ENCODE measurements at regions not wholly inside any gene's neighbourhood (a gene's known extent, or its start where the extent isn't known, plus 50 kb on each side); places are given as distances from the start of the nearest gene placed in this dataset.
"Not testable (repeated sequence)": the region's sequence is repeated elsewhere in the genome, so short reads cannot be mapped to it uniquely, and the experiment has no call there.

GRCh38 chr2:8604262-8604661, 77.6 kb upstream of the ID2 start:
- peak; percentile 35 for DNase-seq (ENCODE audit: low read depth)

GRCh38 chr2:8605351-8606065, 76.3 kb upstream of the ID2 start:
- DNase-seq (ENCODE audit: low read depth), result peak; percentile 65

GRCh38 chr2:8606226-8606625, 75.6 kb upstream of the ID2 start:
- DNase-seq (ENCODE audit: low read depth), result no peak

- DNase-seq (ENCODE audit: low read depth), result no peak
Observed at GRCh38 chr2:8606649-8607550, 75.0 kb upstream of the ID2 start.

- DNase-seq (ENCODE audit: low read depth), result peak; percentile 93
Observed at GRCh38 chr2:8607606-8608005, 74.2 kb upstream of the ID2 start.

- DNase-seq (ENCODE audit: low read depth), result peak; percentile 44
Observed at GRCh38 chr2:8608411-8608954, 73.4 kb upstream of the ID2 start.

- peak; percentile 75 for DNase-seq (ENCODE audit: low read depth)
Observed at GRCh38 chr2:8609357-8609811, 72.5 kb upstream of the ID2 start.

GRCh38 chr2:8610775-8611174, 71.1 kb upstream of the ID2 start:
- DNase-seq (ENCODE audit: low read depth), result not testable (repeated sequence)

- no peak for DNase-seq (ENCODE audit: low read depth)
Observed at GRCh38 chr2:8611246-8611645, 70.6 kb upstream of the ID2 start.

- no peak for DNase-seq (ENCODE audit: low read depth)
Observed at GRCh38 chr2:8611700-8612099, 70.2 kb upstream of the ID2 start.

GRCh38 chr2:8612734-8613179, 69.1 kb upstream of the ID2 start:
- no peak for DNase-seq (ENCODE audit: low read depth)

- DNase-seq (ENCODE audit: low read depth), result not testable (repeated sequence)
Observed at GRCh38 chr2:8613207-8613999, 68.5 kb upstream of the ID2 start.

GRCh38 chr2:8614646-8615045, 67.2 kb upstream of the ID2 start:
- DNase-seq (ENCODE audit: low read depth), result no peak

GRCh38 chr2:8615252-8615575, 66.6 kb upstream of the ID2 start:
- DNase-seq (ENCODE audit: low read depth), result no peak

- DNase-seq (ENCODE audit: low read depth), result no peak
Observed at GRCh38 chr2:8615576-8616281, 66.1 kb upstream of the ID2 start.

GRCh38 chr2:8617048-8617447, 64.8 kb upstream of the ID2 start:
- no peak for DNase-seq (ENCODE audit: low read depth)

- no peak for DNase-seq (ENCODE audit: low read depth)
Observed at GRCh38 chr2:8617590-8617989, 64.3 kb upstream of the ID2 start.

GRCh38 chr2:8619071-8619470, 62.8 kb upstream of the ID2 start:
- no peak for DNase-seq (ENCODE audit: low read depth)

GRCh38 chr2:8620611-8621382, 61.1 kb upstream of the ID2 start:
- no peak for DNase-seq (ENCODE audit: low read depth)

- no peak for DNase-seq (ENCODE audit: low read depth)
Observed at GRCh38 chr2:8622199-8622911, 59.5 kb upstream of the ID2 start.
